Transverse colon (tissue), 4 donors: ENCODE measurements at regions not wholly inside any gene's neighbourhood (a gene's known extent, or its start where the extent isn't known, plus 50 kb on each side); places are given as distances from the start of the nearest gene placed in this dataset.
"Not testable (repeated sequence)": the region's sequence is repeated elsewhere in the genome, so short reads cannot be mapped to it uniquely, and the experiment has no call there.

Experiments used
- DNase-seq: peaks from one replicate; pipeline ENCODE4 v3.0.0-alpha.2; 2019
- H3K27ac ChIP-seq, 4 donors: fragments of 200-600 bp; sonication (generic); 2 replicates each; pipeline ENCODE4 v1.5.1; 2016 to 2018; ENCODE audit warnings: inconsistent platforms in 4 of 4
- H3K27me3 ChIP-seq: fragments of 200-600 bp; sonication (generic); 2 replicates; pipeline ENCODE4 v1.5.1; 2017; ENCODE audit warnings: inconsistent platforms
- H3K36me3 ChIP-seq, 4 donors: fragments of 200-600 bp; sonication (generic); 2 replicates each; pipeline ENCODE4 v1.5.1; 2017 to 2019; ENCODE audit warnings: inconsistent platforms in 4 of 4
- H3K4me1 ChIP-seq, 4 donors: fragments of 200-600 bp; sonication (generic); 2 replicates each; pipeline ENCODE4 v1.5.1; 2017 to 2020; ENCODE audit warnings: inconsistent platforms in 4 of 4
- H3K4me3 ChIP-seq, 4 donors: fragments of 200-600 bp; sonication (generic); 1 replicate in 1 of 4; 2 replicates in 3 of 4; pipeline versions ENCODE4 v1.5.1 to v1.6.1; 2017 to 2019; ENCODE audit warnings: inconsistent platforms in 4 of 4
- H3K9me3 ChIP-seq, 2 donors: fragments of 200-600 bp; sonication (generic); 2 replicates each; pipeline ENCODE4 v1.5.1; 2017 to 2019; ENCODE audit warnings: inconsistent platforms in 2 of 2
- CTCF ChIP-seq, 5 experiments: fragments of 200-600 bp in 3 of 5; fragments of 450-650 bp in 2 of 5; sonication (generic) in 3 of 5; IDR thresholded peaks; 1 replicate in 2 of 5; 2 replicates in 3 of 5; pipeline ENCODE4 v1.5.1; 2016 to 2017; ENCODE audit warnings: antibody characterized with exemption in 5 of 5, inconsistent platforms in 3 of 5, mild to moderate bottlenecking in 2 of 5, moderate library complexity in 1 of 5
- EP300 ChIP-seq: sonication (generic); formaldehyde crosslinking; IDR thresholded peaks from one replicate; pipeline ENCODE4 v1.6.1; 2017; ENCODE audit warnings: antibody characterized with exemption, low read depth
- POLR2A ChIP-seq: fragments of 450-650 bp; IDR thresholded peaks from one replicate; pipeline ENCODE4 v1.6.1; 2016; ENCODE audit warnings: antibody characterized with exemption, mild to moderate bottlenecking, moderate library complexity
- POLR2AphosphoS5 ChIP-seq, 3 donors: sonication (generic); formaldehyde crosslinking; IDR thresholded peaks; one replicate each; pipeline ENCODE4 v1.6.1; 2016; ENCODE audit warnings: antibody characterized with exemption in 3 of 3
- WGBS, 2 donors: methylation state at CpG; one replicate each; pipeline ENCODE4 v1.1.5; 2018; ENCODE audit warnings: low coverage in 1 of 2; 5-methylcytosine and 5-hydroxymethylcytosine counted together
- in situ Hi-C, 4 donors: fragments of 200-750 bp; cut with MboI; loops; one replicate each; pipeline versions ENCODE4 v1.15.0 to v1.15.1; 2017; ENCODE audit warnings: low sequenced_read_pairs in 3 of 4, low pct_ligation_motif_present in 1 of 4, low pct_unique_long_range_greater_than_20kb in 1 of 4
- intact Hi-C: fragments of 100-400 bp; cut with DNase I; formaldehyde crosslinking; loops from one replicate; pipeline ENCODE4 v1.15.1; 2023; ENCODE audit warnings: low total_unique reads

GRCh38 chr10:30683496-30683895 lies 53.9 kb upstream of the LYZL2 start:
- H3K27me3 ChIP-seq: peaks cover 6% of the 10 kb centered on the region
- in situ Hi-C loops: no loop called here
- intact Hi-C loops: no loop called here
- DNase-seq: no peak
- no peaks in the 10 kb centered on the region for H3K9me3 ChIP-seq
- no peak overlapping the region for H3K4me3 ChIP-seq
- H3K36me3 ChIP-seq: no peaks in the 10 kb centered on the region
- TF ChIP-seq POLR2A (no peak), EP300 (no peak)
- H3K4me1 ChIP-seq: no peaks in the 10 kb centered on the region
- no peak overlapping the region for H3K27ac ChIP-seq
- WGBS, 2 donors: 75 to 78% methylated on average over 7 to 10 of the region's 10 CpGs

- H3K36me3 ChIP-seq, H3K4me3 ChIP-seq, DNase-seq, H3K4me1 ChIP-seq, intact Hi-C loops, H3K27me3 ChIP-seq, H3K9me3 ChIP-seq, in situ Hi-C loops, H3K27ac ChIP-seq: not testable (repeated sequence)
- WGBS, 2 donors: 58 to 88% methylated on average over 5 to 9 of the region's 9 CpGs
Measured at GRCh38 chr10:30682377-30683199, 53.0 kb upstream of the LYZL2 start.

- H3K36me3 ChIP-seq: no peaks in the 10 kb centered on the region
- in situ Hi-C loops: no loop called here
Measured at GRCh38 chr10:30680908-30681307, 51.4 kb upstream of the LYZL2 start.

More at GRCh38 chr10:30680908-30681307, 51.4 kb upstream of the LYZL2 start:
- Histone ChIP-seq H3K4me3 (no peak overlapping the region), H3K4me1 (no peaks in the 10 kb centered on the region), H3K27me3 (no peaks in the 10 kb centered on the region), H3K27ac (no peak overlapping the region), H3K9me3 (no peaks in the 10 kb centered on the region)
- TF ChIP-seq EP300: no peak
- TF ChIP-seq CTCF (IDR thresholded peaks at IDR 0.05): no peak
- no peak for TF ChIP-seq POLR2A
- TF ChIP-seq POLR2AphosphoS5 (IDR thresholded peaks at IDR 0.05): no peak
- DNase-seq: no peak
- WGBS, 2 donors: 70 to 72% methylated on average over 1 of the region's 1 CpG
- intact Hi-C loops: no loop called here
